IMR-90 (cell line): ENCODE measurements at regions not wholly inside any gene's neighbourhood (a gene's known extent, or its start where the extent isn't known, plus 50 kb on each side); places are given as distances from the start of the nearest gene placed in this dataset.

Experiments used
- BHLHE40 ChIP-seq: fragments of 150-350 bp; IDR thresholded peaks from 2 replicates; pipeline ENCODE4 v1.6.1; 2016; ENCODE audit warnings: mild to moderate bottlenecking, low read depth, low read length
- CEBPB ChIP-seq: IDR thresholded peaks from 2 replicates; pipeline ENCODE4 v1.6.1; 2012; ENCODE audit warnings: low read depth, low read length, improper control_type of control experiment
- CHD1 ChIP-seq: IDR thresholded peaks from 2 replicates; pipeline ENCODE4 v1.6.1; 2012; ENCODE audit warnings: low read depth, low read length, improper control_type of control experiment
- CTCF ChIP-seq: conservative IDR thresholded peaks from 2 replicates; pipeline ENCODE4 v1.5.1; 2012; ENCODE audit warnings: mild to moderate bottlenecking, low read depth, low read length, improper control_type of control experiment
- MXI1 ChIP-seq: IDR thresholded peaks from 2 replicates; pipeline ENCODE4 v1.6.1; 2012; ENCODE audit warnings: low read depth, mild to moderate bottlenecking, low read length, moderate library complexity, borderline replicate concordance
- NFE2L2 ChIP-seq: fragments of 150-350 bp; IDR thresholded peaks from 2 replicates; pipeline ENCODE4 v1.6.1; 2016; ENCODE audit warnings: low read depth, mild to moderate bottlenecking, low read length
- POLR2A ChIP-seq: IDR thresholded peaks from 2 replicates; pipeline ENCODE4 v1.6.1; 2012; ENCODE audit warnings: mild to moderate bottlenecking, low read depth, low read length
- RAD21 ChIP-seq: IDR thresholded peaks from 2 replicates; pipeline ENCODE4 v1.6.1; 2012; ENCODE audit warnings: low read length, improper control_type of control experiment
- RCOR1 ChIP-seq: IDR thresholded peaks from 2 replicates; pipeline ENCODE4 v1.6.1; 2012; ENCODE audit warnings: mild to moderate bottlenecking, low read length, improper control_type of control experiment; ENCODE audit not compliant: insufficient replicate concordance
- RFX5 ChIP-seq: IDR thresholded peaks from 2 replicates; pipeline ENCODE4 v1.8.0; 2012; ENCODE audit warnings: low read depth, mild to moderate bottlenecking, low read length, moderate library complexity
- SMC3 ChIP-seq: fragments of 150-350 bp; IDR thresholded peaks from 2 replicates; pipeline ENCODE4 v1.6.1; 2016; ENCODE audit warnings: low read depth, mild to moderate bottlenecking, antibody characterized with exemption, low read length, moderate library complexity
- USF2 ChIP-seq: fragments of 150-350 bp; IDR thresholded peaks from 2 replicates; pipeline ENCODE4 v1.6.1; 2017; ENCODE audit warnings: mild to moderate bottlenecking, antibody characterized with exemption, low read length, low read depth

- TF ChIP-seq CTCF, result no peak
- no peak for TF ChIP-seq RAD21
- no peak for TF ChIP-seq POLR2A
- no peak for TF ChIP-seq NFE2L2
- TF ChIP-seq USF2, result no peak
- no peak for TF ChIP-seq SMC3
- no peak for TF ChIP-seq RCOR1
- TF ChIP-seq BHLHE40, result no peak
- TF ChIP-seq CHD1, result no peak
- no peak for TF ChIP-seq RFX5
- no peak for TF ChIP-seq MXI1
- no peak for TF ChIP-seq CEBPB
These were observed 323.8 kb downstream of the AMY1C start for GRCh38 chr1:104073463-104073902.
